Breast epithelium (tissue), 3 donors: ENCODE measurements at regions not wholly inside any gene's neighbourhood (a gene's known extent, or its start where the extent isn't known, plus 50 kb on each side); places are given as distances from the start of the nearest gene placed in this dataset.

ENCODE experiments used
- CTCF ChIP-seq, 3 donors: fragments of 450-650 bp; IDR thresholded peaks; one replicate each; pipeline ENCODE4 v1.5.1; 2016 to 2017; ENCODE audit warnings: antibody characterized with exemption in 3 of 3, mild to moderate bottlenecking in 3 of 3, moderate library complexity in 3 of 3
- POLR2A ChIP-seq: fragments of 450-650 bp; IDR thresholded peaks from one replicate; pipeline ENCODE4 v1.6.1; 2016; ENCODE audit warnings: antibody characterized with exemption, mild to moderate bottlenecking, moderate library complexity
- POLR2AphosphoS5 ChIP-seq, 3 donors: sonication (generic); formaldehyde crosslinking; IDR thresholded peaks; one replicate each; pipeline ENCODE4 v1.6.1; 2017; ENCODE audit warnings: antibody characterized with exemption in 3 of 3

- no peak for TF ChIP-seq CTCF (IDR thresholded peaks at IDR 0.05)
- no peak for TF ChIP-seq POLR2A
- TF ChIP-seq POLR2AphosphoS5 (IDR thresholded peaks at IDR 0.05): no peak
These were observed 270.1 kb upstream of the MTPN start for GRCh38 chr7:136247211-136247610.
